H9 (cell line): ENCODE measurements at regions not wholly inside any gene's neighbourhood (a gene's known extent, or its start where the extent isn't known, plus 50 kb on each side); places are given as distances from the start of the nearest gene placed in this dataset.

Experiments used
- DNase-seq: peaks from one replicate; pipeline ENCODE4 v3.0.0-alpha.2; 2017
- H2AFZ ChIP-seq: one replicate; pipeline ENCODE4 v1.6.1; 2013; ENCODE audit warnings: mild to moderate bottlenecking, low read length, control low read depth, moderate library complexity
- H2AK5ac ChIP-seq: 2 replicates; pipeline ENCODE4 v1.6.1; 2013; ENCODE audit warnings: low read length, control low read depth, mixed read lengths; ENCODE audit not compliant: insufficient read length
- H2BK120ac ChIP-seq: one replicate; pipeline ENCODE4 v1.6.1; 2013; ENCODE audit warnings: low read depth, mild to moderate bottlenecking, low read length, control low read depth, inconsistent platforms; ENCODE audit not compliant: poor library complexity, severe bottlenecking
- H2BK12ac ChIP-seq: 2 replicates; pipeline ENCODE4 v1.6.1; 2013; ENCODE audit warnings: low read length, control low read depth, mixed read lengths, low read depth; ENCODE audit not compliant: insufficient read length
- H2BK15ac ChIP-seq: 2 replicates; pipeline ENCODE4 v1.6.1; 2013; ENCODE audit warnings: low read depth, low read length, control low read depth
- H2BK20ac ChIP-seq: one replicate; pipeline ENCODE4 v1.6.1; 2013; ENCODE audit warnings: low read depth, mild to moderate bottlenecking, low read length, control low read depth, inconsistent platforms; ENCODE audit not compliant: poor library complexity, severe bottlenecking
- H2BK5ac ChIP-seq: 2 replicates; pipeline ENCODE4 v1.6.1; 2013; ENCODE audit warnings: low read length, control low read depth, mixed read lengths; ENCODE audit not compliant: insufficient read length
- H3K14ac ChIP-seq: 2 replicates; pipeline ENCODE4 v1.6.1; 2013; ENCODE audit warnings: low read length, control low read depth; ENCODE audit not compliant: insufficient read depth
- H3K18ac ChIP-seq: 2 replicates; pipeline ENCODE4 v1.6.1; 2013; ENCODE audit warnings: low read depth, mild to moderate bottlenecking, mixed read lengths, low read length, control low read depth; ENCODE audit not compliant: insufficient read length
- H3K23ac ChIP-seq: 2 replicates; pipeline ENCODE4 v1.6.1; 2013; ENCODE audit warnings: low read length, control low read depth, mixed read lengths, low read depth; ENCODE audit not compliant: insufficient read length
- H3K23me2 ChIP-seq: 2 replicates; pipeline ENCODE4 v1.6.1; 2013; ENCODE audit warnings: low read depth, mild to moderate bottlenecking, mixed read lengths, low read length, control low read depth; ENCODE audit not compliant: insufficient read length, poor library complexity, severe bottlenecking
- H3K27ac ChIP-seq: 2 replicates; pipeline ENCODE4 v1.5.1; 2013; ENCODE audit warnings: low read length, control low read depth, mixed read lengths, low read depth; ENCODE audit not compliant: insufficient read length
- H3K27me3 ChIP-seq: 2 replicates; pipeline ENCODE4 v1.6.1; 2013; ENCODE audit warnings: low read length, control low read depth, inconsistent platforms; ENCODE audit not compliant: insufficient read depth
- H3K4ac ChIP-seq: 2 replicates; pipeline ENCODE4 v1.6.1; 2013; ENCODE audit warnings: low read depth, mild to moderate bottlenecking, control low read depth, inconsistent platforms, low read length, moderate library complexity
- H3K4me1 ChIP-seq: 2 replicates; pipeline ENCODE4 v1.6.1; 2013; ENCODE audit warnings: low read length, control low read depth, inconsistent platforms; ENCODE audit not compliant: insufficient read depth
- H3K4me2 ChIP-seq: 2 replicates; pipeline ENCODE4 v1.6.1; 2013; ENCODE audit warnings: low read length, control low read depth, mixed read lengths; ENCODE audit not compliant: insufficient read length, insufficient read depth
- H3K56ac ChIP-seq: 2 replicates; pipeline ENCODE4 v1.6.1; 2013; ENCODE audit warnings: low read depth, mild to moderate bottlenecking, mixed read lengths, low read length, control low read depth; ENCODE audit not compliant: insufficient read length
- H3K79me1 ChIP-seq: 2 replicates; pipeline ENCODE4 v1.6.1; 2013; ENCODE audit warnings: low read depth, mild to moderate bottlenecking, moderate library complexity, low read length, control low read depth, inconsistent platforms; ENCODE audit not compliant: insufficient read depth, poor library complexity, severe bottlenecking
- H3K79me2 ChIP-seq: 2 replicates; pipeline ENCODE4 v1.6.1; 2013; ENCODE audit warnings: low read length, control low read depth, inconsistent platforms; ENCODE audit not compliant: insufficient read depth
- H3K9ac ChIP-seq: 2 replicates; pipeline ENCODE4 v1.6.1; 2013; ENCODE audit warnings: low read length, control low read depth, mixed read lengths; ENCODE audit not compliant: insufficient read length; ENCODE audit errors: extremely low read depth
- H3K9me3 ChIP-seq: one replicate; pipeline ENCODE4 v1.6.1; 2013; ENCODE audit warnings: low read depth, low read length, inconsistent platforms; ENCODE audit not compliant: control insufficient read depth
- H3T11ph ChIP-seq: one replicate; pipeline ENCODE4 v1.6.1; 2013; ENCODE audit warnings: mild to moderate bottlenecking, low read length, control low read depth, inconsistent platforms
- H4K20me1 ChIP-seq: one replicate; pipeline ENCODE4 v1.6.1; 2013; ENCODE audit not compliant: control insufficient read depth, insufficient read length, insufficient read depth
- H4K5ac ChIP-seq: 2 replicates; pipeline ENCODE4 v1.6.1; 2013; ENCODE audit warnings: low read depth, mild to moderate bottlenecking, mixed read lengths, low read length, control low read depth; ENCODE audit not compliant: insufficient read length
- H4K8ac ChIP-seq: replicated peaks from 2 replicates; pipeline ENCODE4 v1.6.1; 2013; ENCODE audit warnings: low read length, control low read depth, mixed read lengths, low read depth; ENCODE audit not compliant: insufficient read length
- H4K91ac ChIP-seq: 2 replicates; pipeline ENCODE4 v1.6.1; 2013; ENCODE audit warnings: low read depth, mild to moderate bottlenecking, moderate library complexity, mixed read lengths, low read length, control low read depth; ENCODE audit not compliant: insufficient read length
- H3K27ac Mint-ChIP-seq, 3 experiments: 2 replicates in 2 of 3; 3 replicates in 1 of 3; pipeline ENCODE4 v1.8.0; 2020 to 2021; ENCODE audit warnings: mixed read lengths in 3 of 3, mild to moderate bottlenecking in 1 of 3, moderate library complexity in 1 of 3
- H3K27me3 Mint-ChIP-seq: 2 replicates; pipeline ENCODE4 v1.8.0; 2021; ENCODE audit warnings: low read depth, mild to moderate bottlenecking, moderate library complexity, mixed read lengths
- H3K36me3 Mint-ChIP-seq, 3 experiments: 2 replicates in 2 of 3; 3 replicates in 1 of 3; pipeline ENCODE4 v1.8.0; 2020 to 2021; ENCODE audit warnings: low read depth in 3 of 3, mixed read lengths in 3 of 3; ENCODE audit not compliant: insufficient read depth in 1 of 3
- H3K4me1 Mint-ChIP-seq, 2 experiments: 2 replicates each; pipeline ENCODE4 v1.8.0; 2020; ENCODE audit warnings: mixed read lengths in 2 of 2
- H3K4me3 Mint-ChIP-seq, 2 experiments: 2 replicates in 1 of 2; 3 replicates in 1 of 2; pipeline ENCODE4 v1.8.0; 2020 to 2021; ENCODE audit warnings: mild to moderate bottlenecking in 2 of 2, mixed read lengths in 2 of 2, moderate library complexity in 1 of 2
- H3K9me3 Mint-ChIP-seq, 2 experiments: 2 replicates in 1 of 2; 3 replicates in 1 of 2; pipeline ENCODE4 v1.8.0; 2020; ENCODE audit warnings: mild to moderate bottlenecking in 2 of 2, mixed read lengths in 2 of 2, moderate library complexity in 1 of 2
- CTCF ChIP-seq: fragments of 200-600 bp; sonication (generic); conservative IDR thresholded peaks from 3 replicates; pipeline ENCODE4 v1.8.0; 2021; ENCODE audit warnings: antibody characterized with exemption, mild to moderate bottlenecking
- WGBS: extraction: QIAGEN DNeasy Blood & Tissue Kit; methylation state at CpG from one replicate; pipeline ENCODE4 v1.1.7; 2013; ENCODE audit warnings: missing lambda C conversion rate, low lambda C conversion rate, mixed read lengths; ENCODE audit not compliant: insufficient read length; ENCODE audit errors: extremely low coverage; 5-methylcytosine and 5-hydroxymethylcytosine counted together

GRCh38 chr1:11384170-11384554 lies 94.8 kb upstream of the DISP3 start:
- no peak overlapping the region for H3K18ac ChIP-seq
- no peak overlapping the region for H4K5ac ChIP-seq
- no peak overlapping the region for H2AK5ac ChIP-seq
- H3K9ac ChIP-seq, result no peak overlapping the region
- H3K23me2 ChIP-seq, result no peaks in the 10 kb centered on the region
- H4K8ac ChIP-seq, result no peak overlapping the region
- H2BK5ac ChIP-seq, result no peak overlapping the region
- Mint-ChIP-seq H3K4me1 (peaks cover 21 to 30% of the 10 kb centered on the region in 2 experiments), H3K27me3 (peaks cover 15% of the 10 kb centered on the region), H3K4me3 (no peak overlapping the region), H3K9me3 (no peaks in the 10 kb centered on the region), H3K36me3 (no peaks in the 10 kb centered on the region), H3K27ac (no peak overlapping the region)
- H3K27me3 ChIP-seq, result no peaks in the 10 kb centered on the region
- H3K23ac ChIP-seq, result no peak overlapping the region
- H3K79me1 ChIP-seq, result no peaks in the 10 kb centered on the region
- no peak overlapping the region for H2BK15ac ChIP-seq
- H3K56ac ChIP-seq, result no peak overlapping the region
- TF ChIP-seq CTCF, result no peak
- no peak overlapping the region for H3K14ac ChIP-seq
- DNase-seq, result no peak
- H3K4me2 ChIP-seq, result no peak overlapping the region
- H3K27ac ChIP-seq, result no peak overlapping the region
- no peaks in the 10 kb centered on the region for H3K79me2 ChIP-seq
- H2AFZ ChIP-seq, result no peak overlapping the region
- no CpG with 5 or more reads among the region's 6 CpGs for WGBS
- H4K20me1 ChIP-seq, result no peaks in the 10 kb centered on the region
- H3K4me1 ChIP-seq, result no peaks in the 10 kb centered on the region; the same call in 1 of the 2 replicates
- H2BK12ac ChIP-seq, result no peak overlapping the region
- no peak overlapping the region for H4K91ac ChIP-seq
- no peaks in the 10 kb centered on the region for H3K9me3 ChIP-seq
- no peak overlapping the region for H3K4ac ChIP-seq
- H2BK120ac ChIP-seq, result no peak overlapping the region
- H3T11ph ChIP-seq, result no peak overlapping the region
- no peak overlapping the region for H2BK20ac ChIP-seq
